Osteoblast (primary cell): ENCODE measurements at regions not wholly inside any gene's neighbourhood (a gene's known extent, or its start where the extent isn't known, plus 50 kb on each side); places are given as distances from the start of the nearest gene placed in this dataset.

ENCODE experiments used
- DNase-seq: peaks from one replicate; pipeline ENCODE4 v3.0.0; 2011; ENCODE audit warnings: low spot score, mixed read lengths; ENCODE audit not compliant: insufficient read length; ENCODE audit errors: missing footprints
- H2AFZ ChIP-seq: 2 replicates; pipeline ENCODE4 v1.6.0; 2011; ENCODE audit warnings: mild to moderate bottlenecking, low read length
- H3K27ac ChIP-seq: 2 replicates; pipeline ENCODE4 v1.5.1; 2011; ENCODE audit warnings: mild to moderate bottlenecking, low read depth, low read length, moderate library complexity
- H3K27me3 ChIP-seq: 2 replicates; pipeline ENCODE4 v1.6.0; 2012; ENCODE audit warnings: mild to moderate bottlenecking, control low read depth, inconsistent platforms, low read length, moderate library complexity; ENCODE audit not compliant: insufficient read depth
- H3K36me3 ChIP-seq: 2 replicates; pipeline ENCODE4 v1.5.1; 2011; ENCODE audit warnings: mild to moderate bottlenecking, low read length, control low read depth, moderate library complexity; ENCODE audit not compliant: insufficient read depth
- H3K4me1 ChIP-seq: 2 replicates; pipeline ENCODE4 v1.5.1; 2011; ENCODE audit warnings: mild to moderate bottlenecking, low read length, control low read depth, moderate library complexity; ENCODE audit not compliant: insufficient read depth
- H3K4me2 ChIP-seq: 2 replicates; pipeline ENCODE4 v1.6.0; 2011; ENCODE audit warnings: mild to moderate bottlenecking, low read length; ENCODE audit not compliant: insufficient read depth
- H3K4me3 ChIP-seq: fragments of 200-600 bp; sonication (generic); 3 replicates; pipeline ENCODE4 v1.5.1; 2012; ENCODE audit warnings: mild to moderate bottlenecking, low read length, inconsistent platforms; ENCODE audit not compliant: insufficient read depth
- H3K79me2 ChIP-seq: 2 replicates; pipeline ENCODE4 v1.6.0; 2012; ENCODE audit warnings: mild to moderate bottlenecking, low read length, control low read depth, inconsistent platforms; ENCODE audit not compliant: insufficient read depth
- H3K9me3 ChIP-seq: 2 replicates; pipeline ENCODE4 v1.5.1; 2011; ENCODE audit warnings: low read depth, low read length, control low read depth
- H4K20me1 ChIP-seq: 2 replicates; pipeline ENCODE4 v1.6.0; 2012; ENCODE audit warnings: mild to moderate bottlenecking, low read length, control low read depth; ENCODE audit not compliant: insufficient read depth
- TF ChIP-seq, protein P1 (sequence below): IDR thresholded peaks from 2 replicates; pipeline ENCODE4 v1.5.1; 2011; ENCODE audit warnings: mild to moderate bottlenecking, low read depth, low read length, moderate library complexity; ENCODE audit errors: extremely low read depth

DNA sequence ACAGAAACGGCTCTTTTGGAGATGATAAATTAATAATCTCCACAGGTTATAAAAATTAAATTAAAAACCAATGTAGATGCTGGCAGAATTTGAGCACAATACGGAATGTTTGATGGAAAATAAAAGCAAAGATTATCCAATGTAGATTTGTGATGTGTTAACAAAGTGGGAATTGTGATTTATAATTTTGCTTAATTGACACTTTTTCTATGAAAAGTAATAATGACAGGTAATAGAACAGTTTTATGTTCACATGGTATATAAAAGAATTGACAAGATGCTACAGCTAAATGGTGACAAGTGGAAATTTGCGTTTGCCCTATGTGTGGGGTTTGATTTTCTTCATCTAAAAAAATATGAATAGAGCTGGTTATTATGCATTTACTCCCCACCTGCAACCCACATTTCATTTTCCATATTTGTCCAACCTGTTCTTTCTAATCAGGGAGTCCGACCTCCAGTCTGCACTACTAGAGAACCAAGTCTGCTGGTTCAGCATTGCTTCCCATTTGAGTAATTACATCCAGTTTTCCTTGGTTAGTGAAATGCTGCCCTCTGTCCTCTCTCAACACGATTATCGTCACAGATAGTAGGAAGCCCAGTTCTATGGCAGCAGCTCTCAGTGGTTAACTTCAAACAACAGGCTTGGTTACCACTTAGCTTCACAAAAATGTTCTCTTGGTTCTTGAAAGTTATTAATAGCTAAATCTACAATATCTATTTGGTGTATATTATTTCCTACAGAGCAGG, 61.4 kb upstream of the SLITRK1 start:
- no peaks in the 10 kb centered on the region for H4K20me1 ChIP-seq
- H3K4me1 ChIP-seq: peaks cover 3% of the 10 kb centered on the region
- TF ChIP-seq, protein P1, sequence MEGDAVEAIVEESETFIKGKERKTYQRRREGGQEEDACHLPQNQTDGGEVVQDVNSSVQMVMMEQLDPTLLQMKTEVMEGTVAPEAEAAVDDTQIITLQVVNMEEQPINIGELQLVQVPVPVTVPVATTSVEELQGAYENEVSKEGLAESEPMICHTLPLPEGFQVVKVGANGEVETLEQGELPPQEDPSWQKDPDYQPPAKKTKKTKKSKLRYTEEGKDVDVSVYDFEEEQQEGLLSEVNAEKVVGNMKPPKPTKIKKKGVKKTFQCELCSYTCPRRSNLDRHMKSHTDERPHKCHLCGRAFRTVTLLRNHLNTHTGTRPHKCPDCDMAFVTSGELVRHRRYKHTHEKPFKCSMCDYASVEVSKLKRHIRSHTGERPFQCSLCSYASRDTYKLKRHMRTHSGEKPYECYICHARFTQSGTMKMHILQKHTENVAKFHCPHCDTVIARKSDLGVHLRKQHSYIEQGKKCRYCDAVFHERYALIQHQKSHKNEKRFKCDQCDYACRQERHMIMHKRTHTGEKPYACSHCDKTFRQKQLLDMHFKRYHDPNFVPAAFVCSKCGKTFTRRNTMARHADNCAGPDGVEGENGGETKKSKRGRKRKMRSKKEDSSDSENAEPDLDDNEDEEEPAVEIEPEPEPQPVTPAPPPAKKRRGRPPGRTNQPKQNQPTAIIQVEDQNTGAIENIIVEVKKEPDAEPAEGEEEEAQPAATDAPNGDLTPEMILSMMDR: no peak
- H3K9me3 ChIP-seq: no peaks in the 10 kb centered on the region
- no peaks in the 10 kb centered on the region for H3K27me3 ChIP-seq
- no peak overlapping the region for H3K4me2 ChIP-seq
- H3K36me3 ChIP-seq: no peaks in the 10 kb centered on the region
- no peak for DNase-seq
- H2AFZ ChIP-seq: no peak overlapping the region
- no peaks in the 10 kb centered on the region for H3K79me2 ChIP-seq
- no peak overlapping the region for H3K4me3 ChIP-seq
- H3K27ac ChIP-seq: no peak overlapping the region

DNA sequence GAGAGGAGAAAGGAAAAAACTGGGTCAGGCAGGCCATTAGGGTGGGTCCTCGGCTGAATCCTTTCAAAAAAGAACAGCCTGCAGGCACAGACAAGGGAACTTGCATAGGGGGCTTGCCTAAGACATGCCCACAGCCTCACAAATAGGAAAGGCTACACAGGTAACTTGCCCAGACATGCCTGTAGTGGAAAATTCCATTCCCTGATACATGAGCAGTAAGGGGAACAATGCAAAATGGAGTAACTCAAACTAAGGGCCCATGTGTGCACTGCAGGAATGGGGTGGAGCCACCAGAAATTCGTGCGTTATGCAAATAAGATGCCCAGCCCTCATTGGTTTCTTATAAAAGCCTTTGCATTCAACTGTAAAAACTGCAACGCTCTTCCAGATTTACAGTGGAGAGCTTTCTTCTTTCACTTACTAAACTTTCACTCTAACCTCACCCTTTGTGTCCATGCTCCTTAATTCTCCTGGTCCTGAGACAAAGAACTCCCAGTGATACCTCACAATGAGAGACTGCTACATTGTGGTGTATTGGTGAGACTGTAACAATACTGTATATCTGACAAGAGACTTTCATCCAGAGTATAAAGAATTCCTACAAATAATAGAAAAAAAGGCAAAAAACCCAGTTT, 59.5 kb upstream of the SLITRK1 start:
- Histone ChIP-seq H3K9me3 (no peaks in the 10 kb centered on the region), H2AFZ (no peak overlapping the region), H3K4me1 (peaks cover 3% of the 10 kb centered on the region), H3K27ac (no peak overlapping the region), H3K4me3 (no peak overlapping the region), H3K36me3 (no peaks in the 10 kb centered on the region), H3K4me2 (no peak overlapping the region), H3K27me3 (no peaks in the 10 kb centered on the region), H4K20me1 (no peaks in the 10 kb centered on the region), H3K79me2 (no peaks in the 10 kb centered on the region)
- TF ChIP-seq, protein P1: no peak
- DNase-seq: no peak

DNA sequence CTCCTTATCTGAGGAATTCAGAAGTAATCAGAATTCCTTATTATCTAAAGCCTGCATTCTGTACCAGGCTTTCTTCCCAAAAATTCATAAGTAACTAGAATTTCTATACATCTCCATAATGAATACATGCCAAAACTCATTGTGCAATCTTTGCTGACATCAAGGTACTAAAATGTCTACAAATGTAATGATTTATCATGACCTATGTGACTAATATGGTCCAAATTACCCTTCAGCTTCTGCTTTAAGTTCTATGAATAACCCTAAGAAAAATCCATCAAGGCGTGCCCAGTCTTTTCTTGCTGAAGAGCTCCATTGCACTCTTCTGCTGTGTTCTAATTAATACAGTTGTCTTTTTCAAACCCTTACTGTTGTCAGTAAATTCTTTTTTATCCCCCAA, 58.5 kb upstream of the SLITRK1 start:
- TF ChIP-seq, protein P1: no peak
- no peaks in the 10 kb centered on the region for H3K36me3 ChIP-seq
- H4K20me1 ChIP-seq: no peaks in the 10 kb centered on the region
- DNase-seq: no peak
- H3K27ac ChIP-seq: no peak overlapping the region
- H3K9me3 ChIP-seq: no peaks in the 10 kb centered on the region
- H3K4me3 ChIP-seq: no peak overlapping the region
- no peaks in the 10 kb centered on the region for H3K79me2 ChIP-seq
- peaks cover 3% of the 10 kb centered on the region for H3K4me1 ChIP-seq
- no peaks in the 10 kb centered on the region for H3K27me3 ChIP-seq
- H3K4me2 ChIP-seq: no peak overlapping the region
- no peak overlapping the region for H2AFZ ChIP-seq

DNA sequence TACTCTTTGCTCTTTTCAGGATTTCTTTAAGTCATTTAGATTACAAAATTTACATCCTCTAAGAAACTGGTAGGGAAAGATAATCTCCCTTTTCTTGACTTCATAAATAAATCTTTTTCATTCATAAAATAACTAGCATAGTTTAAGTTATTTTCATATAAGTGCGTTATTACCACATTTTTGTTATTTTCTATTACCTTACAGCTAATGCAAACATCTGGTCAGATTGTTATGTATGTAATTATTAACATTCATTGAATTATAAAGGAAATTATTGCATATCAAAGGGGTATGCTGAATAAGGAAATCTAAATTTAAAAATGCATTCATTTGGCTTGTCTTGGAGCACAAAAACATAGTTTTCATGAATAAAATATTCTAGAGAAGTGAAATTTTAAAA, 55.3 kb upstream of the SLITRK1 start:
- Histone ChIP-seq H3K27me3 (no peaks in the 10 kb centered on the region), H3K9me3 (no peaks in the 10 kb centered on the region), H4K20me1 (no peaks in the 10 kb centered on the region), H3K4me1 (peaks cover 3% of the 10 kb centered on the region), H3K79me2 (no peaks in the 10 kb centered on the region), H3K4me2 (no peak overlapping the region), H3K36me3 (no peaks in the 10 kb centered on the region), H2AFZ (no peak overlapping the region), H3K27ac (no peak overlapping the region), H3K4me3 (no peak overlapping the region)
- DNase-seq: no peak
- TF ChIP-seq, protein P1: no peak
